Lower lobe of right lung (tissue), 2 donors: ENCODE measurements at regions not wholly inside any gene's neighbourhood (a gene's known extent, or its start where the extent isn't known, plus 50 kb on each side); places are given as distances from the start of the nearest gene placed in this dataset.

Experiments used
- ATAC-seq, 2 donors: fragments of 200-7000 bp; cut with Tn5 transposase; one replicate each; pipeline ENCODE4 v1.9.1; 2020 to 2022; ENCODE audit warnings: mild to moderate bottlenecking in 2 of 2, moderate library complexity in 2 of 2
- DNase-seq: peaks from one replicate; pipeline ENCODE4 v3.0.0-alpha.2; 2020
- H3K27ac ChIP-seq: fragments of 200-600 bp; one replicate; pipeline ENCODE4 v1.8.0; 2022
- H3K27me3 ChIP-seq: fragments of 200-600 bp; one replicate; pipeline ENCODE4 v1.8.0; 2022; ENCODE audit warnings: low read depth
- H3K36me3 ChIP-seq: fragments of 200-600 bp; one replicate; pipeline ENCODE4 v1.8.0; 2022; ENCODE audit warnings: mild to moderate bottlenecking
- H3K4me1 ChIP-seq: fragments of 200-600 bp; one replicate; pipeline ENCODE4 v1.8.0; 2022
- H3K4me3 ChIP-seq: fragments of 200-600 bp; one replicate; pipeline ENCODE4 v1.8.0; 2022; ENCODE audit warnings: mild to moderate bottlenecking
- H3K9me3 ChIP-seq: fragments of 200-600 bp; one replicate; pipeline ENCODE4 v1.8.0; 2022
- CTCF ChIP-seq: fragments of 200-600 bp; IDR thresholded peaks from one replicate; pipeline ENCODE4 v1.8.0; 2022; ENCODE audit warnings: antibody characterized with exemption, mild to moderate bottlenecking
- intact Hi-C: fragments of 100-400 bp; cut with DNase I; formaldehyde crosslinking; loops from one replicate; pipeline ENCODE4 v1.11.0; 2022
- donor health status: DM: no; HTN: yes; CAD: no; lungs with severe emphysema.

GRCh38 chr1:201697174-201697573 lies 131.8 kb upstream of the IPO9 start:
- no peaks in the 10 kb centered on the region for H3K9me3 ChIP-seq

GRCh38 chr1:201701831-201702230 lies 127.1 kb upstream of the IPO9 start:
- ATAC-seq (no peak), DNase-seq (no peak)
- Histone ChIP-seq H3K27me3 (no peaks in the 10 kb centered on the region), H3K27ac (no peak overlapping the region), H3K4me1 (peaks cover 16% of the 10 kb centered on the region), H3K36me3 (no peaks in the 10 kb centered on the region), H3K4me3 (no peak overlapping the region), H3K9me3 (no peaks in the 10 kb centered on the region)
- no peak for TF ChIP-seq CTCF
- intact Hi-C loops = loop anchor here (10.0 kb wide), 1 partner anchor 137 kb away; no protein-coding TSS in a partner anchor

More at GRCh38 chr1:201697174-201697573, 131.8 kb upstream of the IPO9 start:
- intact Hi-C loops = no loop called here
- ATAC-seq = no peak
- H3K27ac ChIP-seq = no peak overlapping the region
- H3K4me1 ChIP-seq = no peaks in the 10 kb centered on the region
- no peaks in the 10 kb centered on the region for H3K36me3 ChIP-seq
- H3K4me3 ChIP-seq = no peak overlapping the region
- TF ChIP-seq CTCF = no peak
- no peaks in the 10 kb centered on the region for H3K27me3 ChIP-seq
- no peak for DNase-seq

GRCh38 chr1:201702936-201703335 lies 126.0 kb upstream of the IPO9 start:
- no peak overlapping the region for H3K27ac ChIP-seq
- intact Hi-C loops = loop anchor here (10.0 kb wide), 1 partner anchor 138 kb away; no protein-coding TSS in a partner anchor
- H3K4me1 ChIP-seq = peaks cover 18% of the 10 kb centered on the region
- ATAC-seq (peak in 1 of 2 donors; percentile 22), DNase-seq (no peak)
- no peaks in the 10 kb centered on the region for H3K9me3 ChIP-seq
- TF ChIP-seq CTCF = no peak
- H3K27me3 ChIP-seq = no peaks in the 10 kb centered on the region
- H3K36me3 ChIP-seq = no peaks in the 10 kb centered on the region
- H3K4me3 ChIP-seq = no peak overlapping the region

- H3K9me3 ChIP-seq = no peaks in the 10 kb centered on the region
- ATAC-seq (peak; percentile 93 to 96), DNase-seq (peak; percentile 88)
- peaks cover 21% of the 10 kb centered on the region for H3K4me1 ChIP-seq
- H3K27ac ChIP-seq = peak overlapping the region; percentile 53
- H3K27me3 ChIP-seq = no peaks in the 10 kb centered on the region
- no peaks in the 10 kb centered on the region for H3K36me3 ChIP-seq
- TF ChIP-seq CTCF = peak; percentile 96
- H3K4me3 ChIP-seq = no peak overlapping the region
- intact Hi-C loops = loop anchor here (10.0 kb wide), 1 partner anchor 139 kb away; no protein-coding TSS in a partner anchor
These were observed 125.1 kb upstream of the IPO9 start for GRCh38 chr1:201703621-201704438.

- Histone ChIP-seq H3K4me3 (no peak overlapping the region), H3K9me3 (no peaks in the 10 kb centered on the region), H3K27me3 (no peaks in the 10 kb centered on the region), H3K4me1 (peaks cover 24% of the 10 kb centered on the region), H3K36me3 (no peaks in the 10 kb centered on the region), H3K27ac (no peak overlapping the region)
- no peak for ATAC-seq
- intact Hi-C loops = loop anchor here (10.0 kb wide), 1 partner anchor 140 kb away; no protein-coding TSS in a partner anchor
- TF ChIP-seq CTCF = no peak
- no peak for DNase-seq
These were observed 124.5 kb upstream of the IPO9 start for GRCh38 chr1:201704439-201704792.
